Activated CD4-positive, CD25-positive, alpha-beta regulatory T cell (primary cell): ENCODE measurements at regions not wholly inside any gene's neighbourhood (a gene's known extent, or its start where the extent isn't known, plus 50 kb on each side); places are given as distances from the start of the nearest gene placed in this dataset.

Experiments
- DNase-seq, 4 experiments: peaks; one replicate each; lab custom pipeline; 2025; lab: John Stamatoyannopoulos, UW

DNA sequence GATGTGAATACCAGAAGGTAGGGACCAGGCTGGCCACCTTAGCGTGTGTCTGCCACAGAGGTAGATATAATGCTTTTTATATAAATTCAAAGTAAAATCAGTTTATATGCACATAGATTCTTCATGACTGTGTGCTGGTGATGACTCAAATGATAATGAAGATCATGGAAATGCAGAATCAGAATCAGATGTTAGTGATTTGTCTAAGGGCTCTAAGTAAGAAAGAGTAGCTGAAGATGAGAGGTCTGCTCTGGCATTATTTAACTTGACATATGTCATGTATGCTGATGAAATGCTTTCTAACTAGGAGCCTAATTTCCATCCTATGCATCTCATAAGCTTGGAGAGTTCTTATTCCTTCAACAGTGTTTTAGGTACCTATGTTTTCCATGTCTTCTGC lies 50.3 kb upstream of the DPH6 start:
- DNase-seq = no peak

GRCh38 chr15:35602836-35603235 lies 56.9 kb upstream of the DPH6 start:
- DNase-seq = no peak

- DNase-seq = no peak
These were observed 57.3 kb upstream of the DPH6 start for GRCh38 chr15:35603301-35603700.

DNA sequence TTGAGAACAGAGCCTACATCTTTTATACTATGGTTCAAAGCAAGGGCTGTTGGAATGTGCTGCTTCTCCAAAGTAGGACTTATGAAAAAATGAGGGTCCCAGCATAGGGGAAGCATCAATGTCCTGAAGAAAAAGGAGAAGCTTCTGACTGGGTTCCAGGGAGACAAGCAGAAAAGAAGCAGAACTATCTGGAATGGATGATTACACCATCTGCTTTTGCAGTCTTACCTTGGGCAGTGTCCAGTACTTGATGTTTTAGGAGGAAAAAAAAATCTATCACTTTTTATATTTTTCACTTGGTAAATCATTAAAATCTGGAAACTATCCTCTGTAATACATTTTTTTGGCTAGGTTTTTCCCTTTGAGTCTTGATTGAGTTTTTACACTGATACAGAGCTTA lies 57.9 kb upstream of the DPH6 start:
- DNase-seq = no peak

- no peak for DNase-seq
These were observed 59.9 kb upstream of the DPH6 start for GRCh38 chr15:35605764-35606449.

DNA sequence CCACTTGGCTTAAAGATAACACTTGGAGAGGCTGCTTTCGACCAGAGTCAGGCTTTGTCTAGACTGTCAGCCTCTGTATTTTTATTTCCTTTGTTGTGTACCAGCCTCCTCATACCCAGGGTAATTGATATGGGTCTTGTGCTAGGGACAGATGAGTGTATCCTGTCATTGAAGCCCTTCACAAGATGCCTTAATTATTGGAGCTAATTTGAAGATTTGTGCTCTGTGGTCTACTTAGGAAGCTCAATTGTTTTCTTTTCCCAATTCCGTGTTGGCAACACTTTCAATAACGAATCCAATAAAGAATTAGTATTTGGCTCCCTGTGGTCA lies 60.5 kb upstream of the DPH6 start:
- DNase-seq = no peak

- DNase-seq = no peak
These were observed 70.7 kb upstream of the DPH6 start for GRCh38 chr15:35616498-35617271.

GRCh38 chr15:35618260-35619188 lies 72.6 kb upstream of the DPH6 start:
- no peak for DNase-seq

DNA sequence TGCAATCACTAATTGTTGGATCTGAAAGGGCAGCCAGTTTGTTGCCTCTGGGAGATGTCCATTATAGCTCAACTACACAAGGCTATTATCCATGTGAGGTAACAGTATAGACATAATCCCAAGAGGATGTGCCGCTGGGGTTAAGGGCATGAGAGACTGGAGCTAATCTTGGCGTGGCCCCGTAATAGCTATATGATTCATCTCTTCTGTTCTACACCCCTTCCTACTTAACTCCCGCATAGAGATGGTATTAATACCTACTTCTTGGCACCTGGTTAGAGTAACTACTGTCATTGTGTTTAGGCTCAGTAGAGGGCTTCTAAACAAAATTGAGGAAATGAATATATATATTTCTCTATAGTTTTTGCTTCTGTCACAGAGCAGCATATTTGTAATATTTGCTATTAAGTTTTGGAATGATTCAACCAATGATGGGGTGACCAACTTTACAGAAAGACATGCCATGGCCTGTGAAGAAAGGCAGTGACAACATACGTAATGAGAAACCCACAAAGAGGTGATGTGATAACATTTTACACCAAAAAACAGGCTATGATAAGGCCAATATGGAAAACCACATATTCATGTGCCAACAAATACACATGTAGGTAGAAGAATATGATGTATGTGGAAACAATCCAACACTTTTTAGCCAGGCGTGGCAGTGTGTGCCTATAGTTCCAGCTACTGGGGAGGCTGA lies 76.8 kb upstream of the DPH6 start:
- no peak for DNase-seq

GRCh38 chr15:35624881-35625280 lies 78.9 kb upstream of the DPH6 start:
- no peak for DNase-seq

GRCh38 chr15:35626571-35627318 lies 80.8 kb upstream of the DPH6 start:
- no peak for DNase-seq

DNA sequence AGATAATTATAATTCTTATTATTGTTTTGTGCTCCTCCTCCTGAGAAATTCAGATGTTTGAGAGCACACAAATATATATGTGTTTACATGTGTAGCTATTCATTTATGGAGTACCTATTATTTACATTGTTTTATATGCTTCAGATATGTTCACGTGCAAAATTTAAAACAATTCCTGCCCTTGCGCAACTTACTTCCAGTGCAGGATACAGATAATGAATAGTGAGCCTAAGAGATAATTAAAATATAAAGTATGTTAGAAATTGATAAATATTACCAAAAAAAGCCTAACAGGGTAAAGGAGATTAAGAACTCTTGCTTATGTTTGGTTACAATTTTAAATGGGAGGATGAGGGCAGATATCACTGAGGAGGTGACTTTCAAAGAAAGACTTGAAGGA lies 81.7 kb upstream of the DPH6 start:
- DNase-seq = no peak

- DNase-seq = no peak
These were observed 83.8 kb upstream of the DPH6 start for GRCh38 chr15:35629766-35630165.

- DNase-seq = no peak
These were observed 84.6 kb upstream of the DPH6 start for GRCh38 chr15:35630532-35630931.

DNA sequence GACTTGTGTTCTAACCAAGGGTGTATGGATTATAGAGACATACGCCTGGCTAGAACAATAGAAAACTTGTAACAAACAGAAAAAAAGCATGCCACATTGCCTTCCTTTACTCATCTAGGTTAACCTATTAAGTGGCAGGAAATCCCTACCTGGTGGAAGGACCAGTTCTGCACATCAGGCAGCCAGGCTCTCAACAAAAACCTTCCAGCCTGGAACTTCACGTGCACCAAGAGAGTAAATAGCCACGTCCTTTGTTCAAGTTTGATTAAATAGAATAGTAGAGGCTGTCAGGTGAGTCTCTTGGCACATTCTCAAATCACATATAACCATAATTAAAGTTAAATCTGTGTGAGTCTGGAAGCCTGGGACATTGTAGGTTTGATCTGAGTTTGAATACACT lies 85.0 kb upstream of the DPH6 start:
- no peak for DNase-seq

DNA sequence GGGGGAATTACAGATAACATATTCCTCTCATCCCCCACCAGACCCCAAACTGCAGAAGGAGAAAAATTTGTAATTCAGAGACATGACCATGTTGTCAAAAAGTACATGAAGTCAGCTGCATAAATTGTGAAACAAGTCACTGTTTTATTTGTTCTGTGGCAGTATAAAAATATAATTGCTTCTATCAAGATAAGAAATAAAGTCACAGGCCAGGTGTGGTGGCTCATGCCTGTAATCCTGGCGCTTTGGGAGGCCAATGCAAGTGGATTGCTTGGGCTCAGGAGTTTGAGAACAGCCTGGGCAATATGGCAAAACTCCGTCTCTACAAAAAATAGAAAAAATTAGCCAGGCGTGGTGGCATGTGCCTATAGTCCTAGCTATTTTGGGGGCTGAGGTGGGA lies 87.7 kb upstream of the DPH6 start:
- DNase-seq = no peak

DNA sequence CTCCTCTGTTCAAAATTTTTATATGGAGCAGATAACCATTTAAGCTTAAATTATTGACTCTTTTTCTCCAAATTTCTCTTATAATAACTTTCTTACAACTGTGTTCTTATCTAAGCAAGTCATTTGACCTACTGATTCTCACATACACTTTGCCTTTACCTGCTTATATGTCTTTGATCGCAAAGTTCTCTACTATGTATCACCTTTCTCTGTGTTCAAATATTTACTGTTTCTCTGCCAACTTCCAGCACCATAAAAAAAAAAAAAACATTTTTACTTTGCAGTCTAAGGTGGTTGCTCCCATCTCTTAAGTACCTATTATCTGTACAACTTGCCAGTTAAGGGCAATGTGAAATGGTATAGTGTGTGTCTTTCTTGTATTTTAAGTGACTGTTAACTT lies 100.8 kb upstream of the DPH6 start:
- DNase-seq = no peak

DNA sequence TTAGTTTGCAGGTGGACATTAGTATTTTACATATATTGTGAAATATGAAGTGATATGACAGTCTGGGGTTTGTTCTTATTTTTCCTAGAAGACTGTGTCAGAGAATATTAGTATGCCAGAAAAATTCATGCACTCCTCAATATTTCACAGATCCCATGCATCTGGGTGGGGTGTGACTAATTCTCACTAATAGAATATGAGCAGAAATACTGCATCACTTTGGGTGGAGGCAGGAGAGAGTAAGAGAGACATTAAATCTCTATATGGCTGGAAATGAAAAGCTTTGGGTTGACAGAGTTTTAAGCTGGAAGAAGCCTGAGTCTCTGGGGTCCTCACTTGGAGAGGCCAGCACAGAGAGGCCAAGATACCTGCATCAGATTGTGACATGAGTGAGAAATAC lies 101.3 kb upstream of the DPH6 start:
- DNase-seq = no peak

GRCh38 chr15:35648941-35649340 lies 103.0 kb upstream of the DPH6 start:
- no peak for DNase-seq

DNA sequence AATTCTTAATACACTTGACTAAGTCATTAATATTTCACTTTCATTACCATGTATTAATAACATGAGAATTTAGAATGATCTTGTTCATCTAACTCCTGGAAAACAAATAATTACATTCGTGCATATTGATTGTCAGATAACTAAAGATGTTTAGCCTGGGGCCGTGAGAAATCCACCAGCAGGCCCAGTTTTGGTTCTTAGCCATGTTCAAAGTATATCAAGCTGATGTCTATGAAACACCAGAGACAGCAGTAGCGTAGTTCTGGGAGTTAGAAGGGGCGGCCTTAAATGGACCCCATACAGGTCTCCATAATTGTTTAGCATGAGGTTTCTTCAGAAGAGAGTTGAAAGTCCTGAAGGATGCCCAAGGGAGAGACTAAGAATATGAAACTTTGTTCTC lies 103.6 kb upstream of the DPH6 start:
- no peak for DNase-seq

DNA sequence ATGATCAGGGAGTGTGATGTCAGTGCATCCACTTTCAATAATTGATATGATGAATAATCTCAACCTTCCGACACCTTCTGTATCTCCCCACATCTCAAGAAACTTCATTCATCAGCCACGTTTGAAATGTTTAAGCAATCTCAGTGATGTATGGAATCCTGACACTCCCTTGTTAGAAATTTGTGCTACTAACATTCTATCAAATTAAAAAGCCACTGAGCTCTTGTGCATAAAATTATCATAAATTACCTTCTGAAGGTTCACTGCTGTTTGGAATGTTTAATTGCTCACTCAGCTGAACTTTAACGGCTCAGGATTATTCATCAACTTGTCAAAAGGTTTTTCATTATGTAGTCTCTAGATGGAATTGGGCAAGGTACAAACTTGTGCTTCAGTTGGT lies 108.4 kb upstream of the DPH6 start:
- DNase-seq = no peak
